Tibial nerve (tissue), 4 donors: ENCODE measurements at regions not wholly inside any gene's neighbourhood (a gene's known extent, or its start where the extent isn't known, plus 50 kb on each side); places are given as distances from the start of the nearest gene placed in this dataset.

Experiments used
- EP300 ChIP-seq, 2 donors: sonication (generic); formaldehyde crosslinking; IDR thresholded peaks; one replicate each; pipeline ENCODE4 v1.6.1; 2017; ENCODE audit warnings: antibody characterized with exemption in 2 of 2, mild to moderate bottlenecking in 1 of 2
- POLR2A ChIP-seq, 2 donors: fragments of 450-650 bp; IDR thresholded peaks; one replicate each; pipeline ENCODE4 v1.6.1; 2017; ENCODE audit warnings: antibody characterized with exemption in 2 of 2, mild to moderate bottlenecking in 2 of 2, moderate library complexity in 2 of 2
- TF ChIP-seq, protein P1 (sequence below), 5 experiments: fragments of 200-600 bp in 3 of 5; fragments of 450-650 bp in 2 of 5; sonication (generic) in 3 of 5; IDR thresholded peaks; one replicate each; pipeline ENCODE4 v1.5.1; 2016 to 2019; ENCODE audit warnings: antibody characterized with exemption in 5 of 5, mild to moderate bottlenecking in 3 of 5, moderate library complexity in 2 of 5

DNA sequence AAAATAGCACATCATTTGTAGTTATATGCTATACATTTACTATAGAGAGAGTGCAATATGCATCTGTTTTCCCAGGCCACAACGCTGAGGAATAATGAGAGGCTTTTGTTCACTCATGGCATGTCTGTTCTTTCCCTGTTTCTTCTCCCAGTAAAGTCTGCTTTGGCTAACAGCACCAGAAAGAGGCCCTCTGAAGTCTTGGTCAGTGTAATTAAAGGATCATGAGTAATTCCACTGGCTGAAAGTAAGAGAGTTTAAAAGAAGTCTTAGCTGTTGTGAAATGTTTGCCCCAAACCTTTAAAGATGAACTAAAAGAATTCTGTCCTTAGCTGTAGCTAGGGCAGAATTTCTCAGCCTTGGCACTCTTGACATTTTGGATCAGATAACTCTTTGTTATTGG is 228.8 kb downstream of the TLE4 start:
- TF ChIP-seq, protein P1, sequence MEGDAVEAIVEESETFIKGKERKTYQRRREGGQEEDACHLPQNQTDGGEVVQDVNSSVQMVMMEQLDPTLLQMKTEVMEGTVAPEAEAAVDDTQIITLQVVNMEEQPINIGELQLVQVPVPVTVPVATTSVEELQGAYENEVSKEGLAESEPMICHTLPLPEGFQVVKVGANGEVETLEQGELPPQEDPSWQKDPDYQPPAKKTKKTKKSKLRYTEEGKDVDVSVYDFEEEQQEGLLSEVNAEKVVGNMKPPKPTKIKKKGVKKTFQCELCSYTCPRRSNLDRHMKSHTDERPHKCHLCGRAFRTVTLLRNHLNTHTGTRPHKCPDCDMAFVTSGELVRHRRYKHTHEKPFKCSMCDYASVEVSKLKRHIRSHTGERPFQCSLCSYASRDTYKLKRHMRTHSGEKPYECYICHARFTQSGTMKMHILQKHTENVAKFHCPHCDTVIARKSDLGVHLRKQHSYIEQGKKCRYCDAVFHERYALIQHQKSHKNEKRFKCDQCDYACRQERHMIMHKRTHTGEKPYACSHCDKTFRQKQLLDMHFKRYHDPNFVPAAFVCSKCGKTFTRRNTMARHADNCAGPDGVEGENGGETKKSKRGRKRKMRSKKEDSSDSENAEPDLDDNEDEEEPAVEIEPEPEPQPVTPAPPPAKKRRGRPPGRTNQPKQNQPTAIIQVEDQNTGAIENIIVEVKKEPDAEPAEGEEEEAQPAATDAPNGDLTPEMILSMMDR (IDR thresholded peaks at IDR 0.05): no peak
- no peak for TF ChIP-seq EP300 (IDR thresholded peaks at IDR 0.05)
- TF ChIP-seq POLR2A (IDR thresholded peaks at IDR 0.05): no peak
